ENCODE measurements at regions not wholly inside any gene's neighbourhood (a gene's known extent, or its start where the extent isn't known, plus 50 kb on each side); places are given as distances from the start of the nearest gene placed in this dataset.
"Not testable (repeated sequence)": the region's sequence is repeated elsewhere in the genome, so short reads cannot be mapped to it uniquely, and the experiment has no call there.

DNA sequence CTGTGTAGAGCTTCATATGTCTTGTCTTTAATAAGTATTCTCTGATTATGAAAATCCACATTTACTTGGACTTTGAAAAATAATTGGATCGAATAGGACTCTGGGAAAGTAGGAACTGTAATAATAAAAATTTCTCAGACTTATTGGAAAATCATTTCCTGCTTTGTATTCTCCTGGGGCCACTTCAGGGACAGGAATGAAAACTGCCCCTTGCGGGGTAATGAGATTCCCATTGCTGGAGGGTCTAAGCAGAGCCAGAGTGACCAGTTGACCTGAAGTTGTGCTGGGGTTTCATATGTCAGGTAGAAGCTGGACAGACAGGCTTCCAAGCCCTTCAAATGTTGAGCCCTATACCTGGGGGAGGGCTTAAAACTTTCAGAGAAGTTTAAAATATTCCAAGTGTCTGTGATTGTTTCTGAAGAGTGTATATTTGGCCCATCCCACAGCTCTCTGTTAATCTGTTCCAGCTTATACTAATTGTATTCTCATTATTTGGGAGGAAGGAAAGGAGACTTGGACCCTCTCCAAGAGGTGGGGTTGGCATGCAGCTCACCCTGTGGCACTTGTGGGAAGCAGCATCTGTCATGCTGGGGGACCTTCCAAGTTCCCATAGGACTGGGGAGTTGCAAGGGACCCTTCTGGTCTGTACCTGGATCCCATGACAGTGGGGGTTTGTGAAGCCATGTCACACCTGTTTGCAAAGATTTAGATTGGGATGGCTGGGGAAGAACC lies 268.7 kb upstream of the ATP5MC3 start:
- no peak for DNase-seq

- no peak for DNase-seq
These were observed 268.1 kb upstream of the ATP5MC3 start for GRCh38 chr2:175449616-175450015.

GRCh38 chr2:175446201-175446600 lies 264.7 kb upstream of the ATP5MC3 start:
- DNase-seq, result no peak

DNA sequence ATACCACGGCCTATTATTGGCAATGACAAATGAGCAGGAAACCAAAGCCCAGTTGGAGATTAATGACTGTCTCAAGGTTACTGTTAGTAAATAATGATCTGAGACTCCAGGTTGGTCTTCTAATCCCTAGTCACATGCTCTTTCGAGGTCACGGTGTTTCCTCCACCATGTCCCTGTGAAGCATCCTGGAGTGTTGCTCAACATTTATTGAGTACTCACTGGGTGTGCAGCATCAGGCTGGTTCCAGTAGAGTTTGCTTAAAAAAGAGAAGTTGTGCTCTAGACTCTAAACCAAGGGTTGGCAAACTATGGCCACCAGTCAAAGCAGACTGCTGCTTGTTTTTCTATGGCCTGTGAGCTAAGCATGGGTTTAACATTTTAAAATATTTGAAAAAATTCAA lies 263.8 kb upstream of the ATP5MC3 start:
- no peak for DNase-seq

- DNase-seq, result no peak
These were observed 260.9 kb upstream of the ATP5MC3 start for GRCh38 chr2:175442441-175442840.

DNA sequence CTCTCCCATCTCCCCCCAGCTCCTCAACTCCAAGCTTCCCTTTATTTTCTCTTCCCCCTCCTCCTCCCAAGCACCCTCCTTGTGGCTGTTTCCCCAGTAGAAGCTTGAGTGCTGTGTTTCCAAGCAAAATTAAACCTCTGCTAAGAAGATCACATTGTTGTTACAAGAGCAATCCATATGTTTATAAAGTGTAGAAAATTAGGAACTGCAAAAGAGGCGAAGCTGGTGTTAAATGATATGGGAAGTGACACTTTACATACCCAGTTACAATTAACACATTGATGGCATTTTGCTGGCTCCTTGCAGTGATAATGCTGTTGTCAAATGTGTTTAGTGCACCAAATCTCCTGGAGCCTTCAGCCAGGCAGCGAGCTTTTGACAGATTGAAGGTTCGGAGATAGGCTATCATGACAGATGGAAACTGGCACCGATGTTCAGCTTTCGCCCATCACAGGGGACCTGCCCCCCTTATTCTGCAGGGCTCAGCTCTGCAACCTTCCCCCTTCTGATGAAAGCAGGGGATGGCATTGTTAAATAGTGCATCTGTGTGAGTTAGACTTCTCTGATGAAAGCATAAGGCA lies 259.8 kb upstream of the ATP5MC3 start:
- no peak for DNase-seq

DNA sequence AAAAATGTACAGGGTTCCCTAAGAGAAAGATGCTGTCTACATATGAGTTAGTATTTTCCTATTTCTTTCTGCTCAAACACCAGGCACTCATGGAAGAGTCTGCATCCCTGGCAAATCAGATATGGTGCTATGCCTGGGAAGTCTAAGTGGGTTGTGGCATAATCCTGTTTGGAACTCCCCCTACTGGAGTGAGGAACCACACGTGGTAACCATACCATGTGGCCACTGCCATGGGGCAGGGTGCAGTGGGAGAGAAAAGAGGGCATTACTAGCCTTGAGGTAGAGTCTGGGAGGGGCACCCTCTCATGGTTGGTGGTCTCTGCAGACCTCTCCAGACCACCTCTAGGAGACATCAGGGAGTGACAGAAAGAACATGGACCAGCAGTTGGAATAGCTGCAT lies 257.9 kb upstream of the ATP5MC3 start:
- no peak for DNase-seq

DNA sequence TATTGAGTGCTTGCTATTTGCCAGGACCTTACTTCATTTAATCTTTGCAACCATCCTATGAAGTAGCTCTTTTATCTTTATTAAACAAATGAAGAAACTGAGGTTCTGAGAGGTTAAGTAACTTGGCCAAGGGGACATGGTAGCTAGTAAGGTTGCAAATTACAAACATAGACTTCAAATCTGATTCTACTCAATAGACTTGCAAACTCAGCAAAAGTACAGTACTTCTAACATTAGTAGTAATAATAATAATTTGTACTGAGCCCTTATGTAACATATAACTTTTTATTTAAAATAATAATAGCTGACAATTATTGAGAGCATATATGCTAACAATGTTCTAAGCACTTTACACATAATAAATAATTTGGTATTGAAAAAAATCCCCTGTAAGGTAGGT lies 255.7 kb upstream of the ATP5MC3 start:
- DNase-seq, result no peak

DNA sequence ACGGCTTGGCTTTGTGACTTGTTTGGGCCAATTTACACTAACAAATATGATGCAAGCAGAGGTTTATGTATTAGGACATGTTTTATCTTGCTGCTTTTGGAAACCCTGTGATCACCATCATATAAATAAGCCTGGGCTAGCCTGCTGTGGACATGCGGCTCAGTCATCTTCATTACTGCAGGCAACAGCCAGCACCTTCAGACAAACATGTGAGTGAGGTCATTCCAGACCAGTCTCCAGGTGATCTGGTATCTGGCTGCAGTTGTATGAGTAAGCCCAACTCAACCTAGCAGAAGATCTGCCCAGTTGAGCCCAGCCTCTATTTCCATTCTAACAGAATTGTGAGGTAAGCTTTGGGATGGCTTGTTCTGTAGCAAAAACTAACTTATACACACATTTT lies 254.6 kb upstream of the ATP5MC3 start:
- DNase-seq, result no peak

DNA sequence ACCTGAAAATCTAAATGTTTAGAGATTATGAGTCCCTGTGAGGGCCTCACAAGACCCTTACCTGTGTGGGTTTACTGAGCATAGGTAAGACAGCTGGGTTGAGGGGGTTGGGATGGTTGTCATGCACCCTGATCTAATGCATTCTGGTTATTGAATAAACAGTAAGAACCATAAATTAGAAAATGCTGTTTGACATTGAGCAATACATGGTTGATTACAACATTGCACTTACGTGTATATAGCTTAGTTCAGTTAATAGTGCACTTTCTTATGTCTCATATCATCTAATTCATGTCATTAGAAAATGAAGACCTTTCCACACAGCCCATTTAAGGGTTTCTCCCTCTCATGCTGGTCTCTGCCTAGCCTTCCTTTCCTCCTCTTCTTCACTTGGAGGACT lies 253.5 kb upstream of the ATP5MC3 start:
- no peak for DNase-seq

- no peak for DNase-seq
These were observed 251.3 kb upstream of the ATP5MC3 start for GRCh38 chr2:175432793-175433192.

DNA sequence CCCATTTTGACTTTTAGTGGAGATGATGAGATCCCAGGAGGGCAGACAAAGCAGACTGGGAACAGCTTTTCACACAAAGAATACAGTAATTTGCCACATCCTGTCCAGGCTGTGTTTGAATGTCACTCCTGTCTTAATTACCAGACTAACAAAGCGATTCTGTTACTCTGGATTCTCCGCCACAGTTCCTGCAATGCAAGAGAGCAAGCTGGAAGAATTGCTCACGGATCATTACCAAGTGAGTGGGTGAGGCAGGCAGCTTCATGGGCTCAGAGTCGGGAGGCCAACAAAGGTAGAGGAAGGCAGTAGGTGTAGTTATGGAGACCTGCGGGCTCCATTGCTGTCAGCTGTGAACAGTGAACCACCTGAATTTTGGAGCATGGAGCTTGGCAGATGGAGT lies 250.5 kb upstream of the ATP5MC3 start:
- DNase-seq, result no peak

- DNase-seq, result no peak
These were observed 249.8 kb upstream of the ATP5MC3 start for GRCh38 chr2:175431101-175431946.

DNA sequence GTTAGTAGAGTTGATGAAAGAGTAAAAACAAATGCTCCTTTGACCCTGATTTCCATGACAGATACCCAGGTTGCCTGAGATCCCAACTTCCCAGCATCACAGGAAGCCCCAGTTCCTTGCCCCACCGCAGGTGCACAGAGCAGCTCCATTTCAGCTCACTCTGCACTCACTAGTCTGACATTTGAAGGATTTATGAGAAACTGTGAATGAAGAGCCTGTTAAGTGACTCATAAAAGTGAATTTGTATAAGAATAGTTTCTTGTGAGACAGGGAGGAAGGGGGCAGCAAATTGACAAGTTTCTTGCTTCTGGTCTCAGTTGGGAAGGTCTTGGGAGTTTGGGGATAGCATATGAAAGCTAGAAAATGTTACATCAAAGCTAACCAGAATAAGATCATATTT lies 248.7 kb upstream of the ATP5MC3 start:
- DNase-seq, result no peak

GRCh38 chr2:175418224-175418835 lies 236.8 kb upstream of the ATP5MC3 start:
- no peak for DNase-seq

- DNase-seq, result peak; percentile 15
These were observed 233.5 kb upstream of the ATP5MC3 start for GRCh38 chr2:175414882-175415487.

DNA sequence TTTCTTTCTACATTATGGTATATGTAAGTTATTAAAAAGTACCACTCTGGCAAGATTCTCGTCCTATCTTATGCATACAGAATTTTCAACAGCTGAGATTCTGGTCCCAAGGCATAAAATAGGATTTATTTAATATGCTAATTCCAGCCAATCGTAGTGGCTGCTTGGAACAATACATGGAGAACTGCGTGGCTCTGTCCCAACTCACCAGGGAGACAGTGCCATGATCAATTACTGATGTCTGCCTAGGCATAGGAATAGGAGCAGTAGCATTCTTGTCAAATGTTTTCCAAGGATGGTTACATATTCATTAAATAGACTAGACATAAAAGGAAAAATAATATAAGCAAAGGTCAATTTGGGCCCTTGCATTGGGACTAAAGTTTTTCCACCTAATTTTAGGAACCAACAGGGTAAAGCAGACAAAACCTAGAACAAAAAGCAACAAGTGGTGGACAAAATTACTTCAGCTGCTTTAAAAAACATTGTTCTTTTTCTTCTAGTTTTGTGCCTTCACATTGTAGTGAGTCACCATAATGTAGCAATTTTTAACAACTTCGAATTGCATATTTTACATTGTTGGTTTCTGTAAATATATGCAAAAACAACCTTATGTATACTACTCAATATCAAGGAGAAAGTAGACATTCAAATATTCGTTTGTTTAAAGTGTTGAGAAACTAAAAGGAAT lies 232.8 kb upstream of the ATP5MC3 start:
- no peak for DNase-seq

GRCh38 chr2:175410941-175411340 lies 229.4 kb upstream of the ATP5MC3 start:
- not testable (repeated sequence) for DNase-seq

DNA sequence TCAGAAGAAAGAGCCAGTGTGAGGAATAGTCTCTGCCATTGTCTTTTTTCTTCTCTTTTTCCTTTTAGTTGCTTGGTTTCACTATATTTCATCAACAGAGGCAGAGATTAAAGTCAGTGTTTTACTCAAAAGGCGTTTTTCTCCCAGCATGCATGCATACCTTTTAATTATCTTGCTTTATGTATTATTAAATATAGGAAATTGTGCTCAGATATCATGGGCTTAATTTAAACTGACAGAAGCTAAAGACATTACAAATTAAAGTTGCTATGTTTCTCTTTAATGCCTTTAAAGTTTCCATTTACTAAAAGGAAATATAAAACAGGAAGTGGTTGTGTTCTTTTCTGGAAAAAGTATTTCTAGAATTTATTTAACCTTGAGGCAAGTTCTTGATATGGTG lies 223.3 kb upstream of the ATP5MC3 start:
- DNase-seq, result no peak

DNA sequence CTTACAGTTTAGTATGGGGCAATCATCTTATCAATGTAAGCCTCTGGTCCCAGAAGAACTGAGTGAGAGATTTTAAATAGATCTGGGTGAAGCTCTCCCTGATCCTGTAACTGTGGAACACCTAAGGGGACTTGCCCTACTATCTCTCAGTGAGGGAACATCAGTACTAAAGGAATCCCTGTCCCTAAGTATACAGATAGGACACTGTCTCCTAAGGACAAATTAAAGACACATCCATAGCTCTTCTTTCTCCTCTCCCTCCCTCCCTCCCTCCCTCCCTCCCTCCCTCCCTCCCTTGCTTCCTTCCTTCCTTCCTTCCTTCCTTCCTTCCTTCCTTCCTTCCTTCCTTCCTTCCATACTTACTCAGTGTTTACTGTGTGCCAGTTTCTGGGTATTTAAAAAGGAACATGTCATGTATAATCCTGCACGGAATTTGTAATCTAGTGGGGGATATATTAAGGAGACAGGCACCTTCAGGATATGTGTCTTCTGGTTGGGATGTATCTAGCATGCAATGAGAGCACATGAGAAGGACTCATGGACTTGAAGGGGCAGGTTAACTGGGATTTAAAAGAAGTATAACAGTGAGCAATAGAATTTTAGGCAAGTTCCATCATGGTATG lies 222.2 kb upstream of the ATP5MC3 start:
- DNase-seq, result no peak

DNA sequence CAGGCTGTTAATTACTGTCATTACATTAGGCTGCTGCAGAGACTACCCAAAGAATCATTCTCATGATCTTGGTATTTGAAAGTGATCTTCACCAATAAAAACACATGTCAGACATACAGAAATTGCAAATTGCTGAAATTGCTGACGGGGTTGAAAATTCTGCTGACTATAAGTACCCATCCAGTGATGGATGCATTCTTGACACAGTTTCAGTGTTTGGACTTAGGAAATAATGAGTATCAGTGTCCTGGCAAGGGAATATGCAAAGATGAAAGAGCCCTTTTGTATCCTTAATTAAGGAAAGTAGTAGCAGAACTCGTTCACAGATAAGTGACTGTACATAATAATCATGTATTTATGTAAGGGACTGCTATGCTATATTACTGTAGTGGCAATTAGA lies 221.1 kb upstream of the ATP5MC3 start:
- DNase-seq, result no peak

- no peak for DNase-seq
These were observed 220.5 kb upstream of the ATP5MC3 start for GRCh38 chr2:175401956-175402469.
